Endothelial cell of umbilical vein (primary cell): ENCODE measurements at regions not wholly inside any gene's neighbourhood (a gene's known extent, or its start where the extent isn't known, plus 50 kb on each side); places are given as distances from the start of the nearest gene placed in this dataset.

ENCODE experiments used
- POLR2A ChIP-seq: IDR thresholded peaks from 2 replicates; pipeline ENCODE4 v1.6.1; 2012; ENCODE audit warnings: low read depth, mild to moderate bottlenecking, control low read depth, low read length
- POLR2AphosphoS5 ChIP-seq: IDR thresholded peaks from 2 replicates; pipeline ENCODE4 v1.6.1; 2012; ENCODE audit warnings: low read depth, mild to moderate bottlenecking, control low read depth, low read length, moderate library complexity; ENCODE audit not compliant: insufficient read depth
- TF ChIP-seq, protein P1 (sequence below), 2 donors: IDR thresholded peaks; 1 replicate in 1 of 2; 2 replicates in 1 of 2; pipeline ENCODE4 v1.5.1; 2011; ENCODE audit warnings: low read length in 2 of 2, mild to moderate bottlenecking in 2 of 2, moderate library complexity in 2 of 2, control low read depth in 1 of 2, inconsistent platforms in 1 of 2, low read depth in 1 of 2; ENCODE audit not compliant: insufficient read depth in 1 of 2; ENCODE audit errors: extremely low read depth in 1 of 2

- TF ChIP-seq, protein P1, sequence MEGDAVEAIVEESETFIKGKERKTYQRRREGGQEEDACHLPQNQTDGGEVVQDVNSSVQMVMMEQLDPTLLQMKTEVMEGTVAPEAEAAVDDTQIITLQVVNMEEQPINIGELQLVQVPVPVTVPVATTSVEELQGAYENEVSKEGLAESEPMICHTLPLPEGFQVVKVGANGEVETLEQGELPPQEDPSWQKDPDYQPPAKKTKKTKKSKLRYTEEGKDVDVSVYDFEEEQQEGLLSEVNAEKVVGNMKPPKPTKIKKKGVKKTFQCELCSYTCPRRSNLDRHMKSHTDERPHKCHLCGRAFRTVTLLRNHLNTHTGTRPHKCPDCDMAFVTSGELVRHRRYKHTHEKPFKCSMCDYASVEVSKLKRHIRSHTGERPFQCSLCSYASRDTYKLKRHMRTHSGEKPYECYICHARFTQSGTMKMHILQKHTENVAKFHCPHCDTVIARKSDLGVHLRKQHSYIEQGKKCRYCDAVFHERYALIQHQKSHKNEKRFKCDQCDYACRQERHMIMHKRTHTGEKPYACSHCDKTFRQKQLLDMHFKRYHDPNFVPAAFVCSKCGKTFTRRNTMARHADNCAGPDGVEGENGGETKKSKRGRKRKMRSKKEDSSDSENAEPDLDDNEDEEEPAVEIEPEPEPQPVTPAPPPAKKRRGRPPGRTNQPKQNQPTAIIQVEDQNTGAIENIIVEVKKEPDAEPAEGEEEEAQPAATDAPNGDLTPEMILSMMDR (IDR thresholded peaks at IDR 0.05; ENCODE audit: extremely low read depth in 1 of 2, insufficient read depth in 1 of 2, low read depth in 1 of 2, low read length in 2 of 2), result no peak
- TF ChIP-seq POLR2AphosphoS5 (no peak), POLR2A (no peak)
Observed at GRCh38 chr7:67414858-67415257, 418.2 kb downstream of the TYW1 start.
